Epithelial cell of prostate (primary cell): ENCODE measurements at regions not wholly inside any gene's neighbourhood (a gene's known extent, or its start where the extent isn't known, plus 50 kb on each side); places are given as distances from the start of the nearest gene placed in this dataset.
"Not testable (repeated sequence)": the region's sequence is repeated elsewhere in the genome, so short reads cannot be mapped to it uniquely, and the experiment has no call there.

Experiments
- DNase-seq: peaks from one replicate; pipeline ENCODE4 v3.0.0-alpha.2; 2011; ENCODE audit warnings: low read depth, low spot score
- H3K27ac ChIP-seq: fragments of 450-650 bp; 2 replicates; pipeline ENCODE4 v1.5.1; 2017; ENCODE audit warnings: mild to moderate bottlenecking

DNA sequence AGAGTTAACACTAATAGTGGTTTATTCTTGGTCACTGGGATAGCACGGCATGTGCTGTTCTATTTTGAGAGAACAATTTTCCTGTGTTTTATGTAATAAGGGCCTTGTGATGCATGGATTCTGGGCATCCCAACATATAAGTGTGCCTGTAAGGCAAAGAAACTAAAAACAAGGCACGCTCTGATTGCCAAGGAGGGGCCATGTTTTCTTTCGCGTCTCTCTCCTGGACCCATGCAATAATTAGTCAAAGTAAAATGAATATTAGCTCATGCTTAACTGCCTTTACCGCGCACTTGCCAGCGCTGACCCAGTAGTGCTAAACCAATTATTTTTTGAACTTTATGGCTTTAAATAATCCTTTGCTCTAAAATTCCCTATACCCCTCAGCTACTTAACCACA, 140.9 kb downstream of the PSAT1 start:
- H3K27ac ChIP-seq, result no peak overlapping the region
- no peak for DNase-seq

GRCh38 chr9:78438211-78438610, 141.3 kb downstream of the PSAT1 start:
- DNase-seq, result no peak
- no peak overlapping the region for H3K27ac ChIP-seq

- no peak for DNase-seq
- H3K27ac ChIP-seq, result no peak overlapping the region
Observed at GRCh38 chr9:78438780-78439179, 141.9 kb downstream of the PSAT1 start.

DNA sequence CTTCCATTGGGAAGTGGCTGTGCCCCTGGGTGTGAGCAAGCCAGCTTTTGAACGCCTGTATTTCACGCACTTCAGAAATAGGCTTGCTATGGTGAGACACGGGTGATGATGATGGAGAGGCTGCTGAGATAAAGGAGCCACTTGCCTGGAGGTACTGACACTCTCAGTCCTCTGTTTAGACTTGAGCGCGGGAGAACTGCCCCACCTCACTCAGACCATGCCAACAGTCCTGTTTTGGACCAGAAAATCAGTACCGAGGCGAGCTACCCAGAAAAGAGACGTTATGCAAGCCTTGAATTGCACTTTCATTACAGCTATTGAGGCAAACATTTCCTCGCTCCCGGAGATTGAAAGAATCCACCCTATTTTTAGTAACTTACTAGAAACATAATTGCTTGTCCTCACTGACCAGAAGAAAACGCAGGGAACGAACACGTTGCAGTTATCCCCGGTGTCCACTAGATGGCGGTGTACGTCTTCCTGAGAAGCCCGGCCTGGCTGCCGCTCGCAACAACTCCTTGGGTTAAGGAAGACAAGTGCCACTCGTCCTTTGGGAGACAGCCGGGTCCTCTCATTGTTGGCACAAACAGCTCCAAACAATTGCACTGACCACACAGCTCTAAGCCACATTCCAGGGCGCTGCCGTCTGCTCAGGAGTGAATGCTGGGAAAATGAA, 142.4 kb downstream of the PSAT1 start:
- DNase-seq, result peak; percentile 34
- no peak overlapping the region for H3K27ac ChIP-seq

- DNase-seq, result no peak
- no peak overlapping the region for H3K27ac ChIP-seq
Observed at GRCh38 chr9:78439866-78440830, 143.2 kb downstream of the PSAT1 start.

- no peak for DNase-seq
- H3K27ac ChIP-seq, result no peak overlapping the region
Observed at GRCh38 chr9:78441396-78441795, 144.5 kb downstream of the PSAT1 start.

- no peak overlapping the region for H3K27ac ChIP-seq
- DNase-seq, result no peak
Observed at GRCh38 chr9:78441822-78442431, 145.0 kb downstream of the PSAT1 start.

DNA sequence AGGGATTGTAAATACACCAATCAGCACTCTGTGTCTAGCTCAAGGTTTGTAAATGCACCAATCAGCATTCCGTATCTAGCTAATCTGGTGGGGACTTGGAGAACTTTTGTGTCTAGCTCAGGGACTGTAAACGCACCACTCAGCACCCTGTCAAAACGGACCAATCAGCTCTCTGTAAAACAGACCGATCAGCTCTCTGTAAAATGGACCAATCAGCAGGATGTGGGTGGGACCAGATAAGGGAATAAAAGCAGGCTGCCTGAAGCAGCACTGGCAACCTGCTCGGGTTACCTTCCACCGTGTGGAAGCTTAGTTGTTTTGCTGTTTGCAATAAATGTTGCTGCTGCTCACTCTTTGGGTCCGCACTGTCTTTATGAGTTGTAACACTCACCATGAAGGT, 145.7 kb downstream of the PSAT1 start:
- H3K27ac ChIP-seq, DNase-seq: not testable (repeated sequence)

DNA sequence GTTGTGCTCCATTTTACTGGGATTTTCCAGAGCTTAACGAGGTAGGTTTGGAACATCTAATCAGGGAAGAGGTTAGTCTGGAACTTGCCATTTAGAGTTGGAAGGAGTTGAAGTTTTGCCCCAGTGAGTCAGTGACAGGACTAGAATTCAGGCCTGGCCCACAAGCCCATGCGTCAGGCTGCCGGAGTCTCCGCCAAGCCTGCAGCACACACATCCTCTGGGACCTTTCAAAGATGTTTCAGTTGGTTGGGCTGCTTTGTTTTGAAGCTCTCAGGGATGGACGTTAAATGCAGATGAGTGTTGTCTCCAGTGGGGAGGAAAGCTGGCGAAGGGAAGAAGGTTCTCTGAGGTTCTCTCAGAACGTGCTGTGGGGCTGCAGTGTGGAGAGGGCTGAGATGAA, 147.0 kb downstream of the PSAT1 start:
- H3K27ac ChIP-seq, result no peak overlapping the region
- DNase-seq, result no peak

DNA sequence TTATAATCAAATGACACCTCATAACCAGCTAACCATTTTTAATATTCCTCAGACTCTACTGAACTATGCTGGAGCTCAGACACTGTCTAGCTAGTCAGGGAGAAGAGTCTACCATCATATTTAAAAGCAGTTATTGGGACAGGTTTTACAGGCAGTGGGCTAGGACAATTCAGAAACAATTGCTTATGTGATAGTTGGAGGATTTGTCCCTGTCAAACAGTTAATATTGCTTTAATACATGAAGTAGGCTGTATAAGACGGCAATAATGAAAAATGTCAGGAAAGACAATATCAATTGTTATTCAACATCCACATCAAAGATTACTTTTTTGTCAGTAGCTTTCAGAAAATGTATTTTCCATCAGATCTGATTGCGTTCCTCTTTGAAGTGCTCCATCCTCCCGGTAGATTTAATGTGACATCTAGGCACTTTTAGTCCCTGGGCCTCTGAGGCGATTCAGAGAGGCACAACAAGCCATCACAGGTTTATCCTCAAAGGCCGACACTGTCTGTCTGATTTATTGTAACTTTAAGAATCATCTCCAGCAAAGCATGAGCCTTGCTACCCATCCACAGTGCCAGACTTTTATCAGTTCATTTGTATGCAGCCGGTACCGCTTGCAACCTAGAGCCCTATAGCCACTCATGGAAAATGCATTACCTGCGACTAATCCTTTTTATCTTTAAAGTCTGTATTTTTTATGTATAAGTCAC, 152.2 kb downstream of the PSAT1 start:
- no peak overlapping the region for H3K27ac ChIP-seq

GRCh38 chr9:78453450-78453849, 156.5 kb downstream of the PSAT1 start:
- DNase-seq, result no peak
- no peak overlapping the region for H3K27ac ChIP-seq

More for the DNA sequence above, 152.2 kb downstream of the PSAT1 start:
- DNase-seq, result no peak

DNA sequence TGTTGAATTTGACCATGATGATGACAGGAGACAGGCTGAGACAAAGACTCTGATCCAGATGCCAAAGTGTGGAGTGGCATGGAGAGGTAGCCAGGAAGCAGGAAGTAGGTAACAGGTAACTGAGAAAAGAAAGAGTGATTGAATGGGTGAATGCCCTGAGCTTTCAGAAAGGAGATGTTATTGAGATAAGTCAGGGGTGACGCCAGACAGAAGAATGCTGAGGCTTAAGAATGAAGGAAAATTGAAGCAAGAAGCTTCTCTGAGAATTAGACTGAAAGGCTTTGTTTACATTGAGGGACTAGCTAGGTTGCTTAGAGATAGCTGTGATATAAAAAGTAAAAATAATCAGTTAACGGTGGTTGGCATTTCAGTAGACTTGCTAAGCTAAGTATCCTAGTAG, 165.7 kb downstream of the PSAT1 start:
- peak; percentile 52 for DNase-seq
- peak overlapping the region; percentile 22 for H3K27ac ChIP-seq

GRCh38 chr9:78463750-78464149, 166.8 kb downstream of the PSAT1 start:
- no peak for DNase-seq
- H3K27ac ChIP-seq, result no peak overlapping the region

DNA sequence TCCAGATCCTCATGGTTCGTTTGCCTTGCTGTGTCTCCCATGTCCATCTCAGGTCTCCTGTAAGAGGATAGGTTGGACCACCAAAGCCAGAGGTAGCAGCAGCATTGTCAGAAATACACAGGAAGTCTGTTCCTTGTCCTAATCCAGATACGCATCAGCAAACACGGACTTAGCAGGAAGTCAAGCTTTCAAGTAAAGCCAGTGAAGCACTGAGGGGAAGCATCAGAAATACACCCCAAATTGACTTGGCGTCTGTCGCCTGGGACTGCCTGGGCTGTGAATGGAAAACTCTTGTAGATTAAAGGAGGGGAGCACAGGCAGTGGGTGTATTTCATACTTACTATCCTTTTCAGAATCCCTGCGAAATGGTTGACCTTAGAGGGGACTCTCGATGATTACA, 171.3 kb downstream of the PSAT1 start:
- no peak overlapping the region for H3K27ac ChIP-seq
- no peak for DNase-seq

DNA sequence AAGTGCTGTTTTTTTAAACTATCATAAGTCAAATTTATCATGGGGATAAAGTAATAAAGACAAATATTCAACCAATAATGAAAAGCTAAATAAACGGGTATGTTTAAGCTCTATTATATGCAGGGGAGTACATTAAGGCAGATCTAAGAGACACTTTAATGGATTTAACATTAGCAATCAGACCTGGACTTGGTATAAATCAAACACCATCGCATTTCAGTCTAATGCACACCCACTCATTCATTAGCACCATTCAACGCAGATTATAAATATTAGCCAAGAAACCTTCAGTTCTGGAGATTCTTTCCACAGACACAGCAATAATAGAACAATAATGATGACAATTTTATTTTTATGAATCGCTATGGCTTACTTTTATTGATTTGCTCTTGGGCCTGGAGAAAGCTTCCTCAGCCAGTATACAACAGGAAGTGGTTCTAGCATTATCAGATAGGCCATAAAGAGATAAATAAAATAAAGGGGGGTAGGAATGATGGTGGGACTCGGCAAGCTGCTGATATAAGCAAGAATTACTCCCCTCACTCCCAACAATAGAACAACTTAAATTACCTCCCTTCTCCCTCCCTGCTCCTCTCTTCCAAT, 172.2 kb downstream of the PSAT1 start:
- H3K27ac ChIP-seq, result no peak overlapping the region
- no peak for DNase-seq

DNA sequence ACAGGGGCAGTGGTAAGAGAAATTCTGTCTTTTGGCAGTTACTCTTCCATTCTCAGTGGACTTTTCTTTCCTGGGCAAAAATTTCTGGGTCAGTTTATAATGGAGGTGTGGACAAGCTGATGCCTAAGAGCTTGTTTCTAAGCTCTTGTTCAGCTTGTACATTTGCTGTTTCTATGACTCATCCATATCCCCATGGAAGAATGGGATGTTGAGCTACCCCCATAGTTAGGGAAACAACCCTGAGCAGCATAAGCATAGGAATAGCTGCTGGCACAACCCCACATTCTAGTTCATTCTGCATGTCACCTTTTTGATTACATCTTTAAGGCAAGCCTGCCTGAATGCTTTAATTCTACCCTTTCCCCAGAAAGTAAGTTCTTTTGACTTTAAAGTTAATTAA, 173.3 kb downstream of the PSAT1 start:
- no peak for DNase-seq
- no peak overlapping the region for H3K27ac ChIP-seq

DNA sequence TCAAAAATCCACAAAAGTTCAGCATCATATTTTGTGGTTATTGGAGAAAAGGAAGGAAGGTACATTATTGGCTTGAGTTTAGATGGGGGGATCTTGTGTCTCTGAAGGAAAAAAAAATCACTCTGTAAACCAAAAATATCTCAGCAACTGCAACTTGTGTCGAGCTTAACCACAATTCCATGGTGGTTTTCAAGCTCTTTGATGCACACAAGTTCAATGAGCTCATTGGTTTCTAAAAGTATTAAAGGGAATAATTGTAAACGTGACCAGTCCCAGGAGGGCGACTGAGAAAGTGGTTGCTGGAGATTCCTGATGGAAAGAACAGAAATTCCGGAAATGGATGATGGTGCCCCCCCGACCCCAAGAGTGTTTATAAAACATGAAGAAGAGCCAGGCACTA, 173.8 kb downstream of the PSAT1 start:
- DNase-seq, result no peak
- H3K27ac ChIP-seq, result no peak overlapping the region

- no peak for DNase-seq
Observed at GRCh38 chr9:78472111-78472510, 175.2 kb downstream of the PSAT1 start.

GRCh38 chr9:78479441-78479840, 182.5 kb downstream of the PSAT1 start:
- no peak for DNase-seq
- no peak overlapping the region for H3K27ac ChIP-seq

More at GRCh38 chr9:78472111-78472510, 175.2 kb downstream of the PSAT1 start:
- H3K27ac ChIP-seq, result no peak overlapping the region

GRCh38 chr9:78486661-78487060, 189.7 kb downstream of the PSAT1 start:
- DNase-seq, result no peak
- no peak overlapping the region for H3K27ac ChIP-seq
